Fibroblast of pulmonary artery (primary cell): ENCODE measurements at regions not wholly inside any gene's neighbourhood (a gene's known extent, or its start where the extent isn't known, plus 50 kb on each side); places are given as distances from the start of the nearest gene placed in this dataset.
A peak's percentile ranks its signal among the peaks of the same experiment; 100 is the strongest.

ENCODE experiments used
- DNase-seq: peaks from one replicate; pipeline ENCODE4 v3.0.0-alpha.2; 2010; ENCODE audit warnings: low read depth
- H3K4me3 ChIP-seq: replicated peaks from 2 replicates; pipeline ENCODE4 v1.5.1; 2011; ENCODE audit warnings: low read depth, mild to moderate bottlenecking, control low read depth, low read length, moderate library complexity
- CTCF ChIP-seq: IDR thresholded peaks from 2 replicates; pipeline ENCODE4 v1.5.1; 2011; ENCODE audit warnings: mild to moderate bottlenecking, control low read depth, low read length, inconsistent platforms; ENCODE audit errors: missing control alignments

DNA sequence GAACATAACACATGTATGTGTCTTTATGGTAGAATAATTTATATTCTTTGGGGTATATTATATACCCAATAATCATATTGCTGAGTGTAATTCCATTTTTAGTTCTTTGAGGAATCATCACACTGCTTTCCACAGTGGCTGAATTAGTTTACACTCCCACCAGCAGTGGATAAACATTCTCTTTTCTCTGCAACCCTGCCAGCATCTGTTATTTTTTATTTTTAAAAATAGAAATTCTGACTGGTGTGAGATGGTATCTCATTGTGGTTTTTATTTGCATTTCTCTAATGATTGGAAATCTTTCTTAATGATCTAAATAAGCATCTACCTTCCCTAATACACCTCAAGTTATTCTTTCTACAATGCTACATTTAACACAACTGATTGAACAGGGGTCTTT is 346.2 kb upstream of the LYPLAL1 start:
- no peak for DNase-seq
- no peak for TF ChIP-seq CTCF
- no peak overlapping the region for H3K4me3 ChIP-seq

- no peak overlapping the region for H3K4me3 ChIP-seq
- no peak for DNase-seq
- TF ChIP-seq CTCF = no peak
These were observed 345.5 kb upstream of the LYPLAL1 start for GRCh38 chr1:218828125-218828650.

DNA sequence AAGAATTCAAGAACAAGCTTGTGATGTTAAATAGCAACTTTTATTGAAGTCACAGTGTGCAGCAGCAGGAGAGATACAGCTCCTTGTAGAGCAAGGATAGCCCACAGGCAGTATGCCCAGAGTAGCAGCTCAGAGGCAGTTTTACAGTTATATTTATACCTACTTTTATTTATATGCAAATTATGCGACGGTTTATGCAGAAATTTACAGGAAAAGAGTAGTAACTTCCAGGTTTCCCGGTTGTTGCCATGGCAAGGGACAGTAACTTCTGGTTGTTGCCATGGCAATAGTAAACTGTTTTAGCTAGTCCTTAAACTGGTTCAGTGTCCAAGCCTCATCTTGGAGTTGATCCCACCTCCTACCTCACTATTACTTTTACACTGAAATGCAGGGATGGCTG is 344.6 kb upstream of the LYPLAL1 start:
- H3K4me3 ChIP-seq = no peak overlapping the region
- peak; percentile 33 for DNase-seq
- no peak for TF ChIP-seq CTCF

DNA sequence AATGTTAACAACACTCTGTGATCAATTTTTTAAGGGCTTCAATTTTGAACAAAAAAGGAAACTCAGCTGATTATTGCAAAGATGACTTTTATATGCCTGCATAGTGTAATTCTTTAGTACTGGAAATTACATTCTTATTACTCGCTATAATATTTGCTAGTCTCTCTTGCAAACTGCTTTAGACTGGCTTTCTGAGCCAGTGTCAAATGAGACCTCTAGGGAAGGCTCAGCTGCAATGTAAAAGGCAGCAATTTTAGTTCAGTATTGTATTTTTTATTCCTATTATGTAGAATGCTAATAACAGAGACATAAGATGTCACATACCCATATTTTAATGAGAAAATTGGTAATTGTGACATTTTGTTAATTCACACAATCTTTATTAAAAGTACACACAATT is 338.1 kb upstream of the LYPLAL1 start:
- no peak for DNase-seq

GRCh38 chr1:218836264-218836663 is 337.4 kb upstream of the LYPLAL1 start:
- no peak for DNase-seq
- TF ChIP-seq CTCF = no peak
- no peak overlapping the region for H3K4me3 ChIP-seq

More for the DNA sequence above, 338.1 kb upstream of the LYPLAL1 start:
- no peak overlapping the region for H3K4me3 ChIP-seq
- TF ChIP-seq CTCF = no peak

DNA sequence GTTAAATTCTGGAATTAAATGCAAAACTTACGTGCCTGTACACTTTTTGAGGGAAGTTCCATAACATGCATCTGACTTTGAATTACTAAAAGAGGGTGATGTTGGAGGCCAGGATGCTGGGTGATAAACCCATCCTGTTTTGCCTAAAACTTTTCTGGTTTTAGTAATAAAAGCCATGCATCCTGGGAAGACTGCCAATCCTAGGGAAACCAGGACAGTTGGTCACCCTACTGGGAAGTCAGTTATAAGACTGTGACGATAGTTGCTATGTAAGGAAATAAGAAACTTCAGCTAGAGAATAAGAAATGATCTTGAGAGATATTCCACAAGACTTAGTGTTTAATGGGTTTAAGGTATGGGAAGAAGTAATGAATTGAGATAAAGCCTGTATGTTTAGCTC is 336.6 kb upstream of the LYPLAL1 start:
- H3K4me3 ChIP-seq = no peak overlapping the region
- peak; percentile 18 for DNase-seq
- TF ChIP-seq CTCF = no peak

DNA sequence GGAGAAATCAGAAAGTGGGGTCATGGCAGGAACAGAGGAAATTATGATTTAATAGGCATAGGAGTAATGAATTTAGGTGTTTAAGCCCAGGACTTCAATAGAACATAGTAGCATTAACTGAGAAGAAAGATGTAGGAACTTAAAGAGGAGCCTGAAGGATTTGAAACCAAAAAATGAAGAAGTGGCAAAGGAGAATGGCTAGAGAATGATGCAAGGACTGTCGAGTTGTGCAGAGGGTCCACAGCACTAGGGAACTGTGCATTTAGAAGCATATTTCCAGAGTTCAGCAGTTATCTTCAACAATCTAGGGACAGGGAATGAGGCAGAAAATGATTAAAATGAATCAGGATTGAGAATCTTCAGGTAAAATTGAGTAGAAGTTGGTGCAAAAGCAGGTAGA is 328.1 kb upstream of the LYPLAL1 start:
- no peak for TF ChIP-seq CTCF
- DNase-seq = no peak

More for the DNA sequence above, 328.1 kb upstream of the LYPLAL1 start:
- no peak overlapping the region for H3K4me3 ChIP-seq
